ENCODE measurements at regions not wholly inside any gene's neighbourhood (a gene's known extent, or its start where the extent isn't known, plus 50 kb on each side); places are given as distances from the start of the nearest gene placed in this dataset.

GRCh38 chr9:73810585-73811215, 659.0 kb downstream of the ANXA1 start:
- Histone ChIP-seq H3K4me3 (ENCODE audit: insufficient read length, low read depth) (no peak overlapping the region), H3K27me3 (ENCODE audit: insufficient read depth, insufficient read length) (no peaks in the 10 kb centered on the region), H3K9ac (ENCODE audit: insufficient read length, low read depth) (no peak overlapping the region), H3K4me1 (ENCODE audit: insufficient read depth, insufficient read length) (no peaks in the 10 kb centered on the region), H3K36me3 (ENCODE audit: insufficient read depth, insufficient read length, low read length) (no peaks in the 10 kb centered on the region), H3K9me3 (ENCODE audit: insufficient read depth, low read length) (no peaks in the 10 kb centered on the region)
- no peak for DNase-seq (ENCODE audit: low read depth, low spot score)
- TF ChIP-seq SUZ12 (IDR thresholded peaks at IDR 0.05; ENCODE audit: extremely low read depth, insufficient read depth, insufficient read length): no peak
- no peak for TF ChIP-seq ZNF274 (IDR thresholded peaks at IDR 0.05; ENCODE audit: low read depth, low read length)
- TF ChIP-seq YY1 (IDR thresholded peaks at IDR 0.05; ENCODE audit: insufficient read depth, insufficient read length): no peak

- Histone ChIP-seq H3K4me1 (ENCODE audit: insufficient read depth, insufficient read length) (no peaks in the 10 kb centered on the region), H3K9me3 (ENCODE audit: insufficient read depth, low read length) (no peaks in the 10 kb centered on the region), H3K4me3 (ENCODE audit: insufficient read length, low read depth) (no peak overlapping the region), H3K9ac (ENCODE audit: insufficient read length, low read depth) (no peak overlapping the region), H3K27me3 (ENCODE audit: insufficient read depth, insufficient read length) (no peaks in the 10 kb centered on the region), H3K36me3 (ENCODE audit: insufficient read depth, insufficient read length, low read length) (no peaks in the 10 kb centered on the region)
- no peak for DNase-seq (ENCODE audit: low read depth, low spot score)
- TF ChIP-seq SUZ12 (IDR thresholded peaks at IDR 0.05; ENCODE audit: extremely low read depth, insufficient read depth, insufficient read length) (no peak), YY1 (IDR thresholded peaks at IDR 0.05; ENCODE audit: insufficient read depth, insufficient read length) (no peak), ZNF274 (IDR thresholded peaks at IDR 0.05; ENCODE audit: low read depth, low read length) (no peak)
Observed at GRCh38 chr9:73813546-73813945, 661.9 kb downstream of the ANXA1 start.

GRCh38 chr9:73816905-73817304, 665.2 kb downstream of the ANXA1 start:
- Histone ChIP-seq H3K9me3 (ENCODE audit: insufficient read depth, low read length) (no peaks in the 10 kb centered on the region), H3K4me1 (ENCODE audit: insufficient read depth, insufficient read length) (no peaks in the 10 kb centered on the region), H3K9ac (ENCODE audit: insufficient read length, low read depth) (no peak overlapping the region), H3K4me3 (ENCODE audit: insufficient read length, low read depth) (no peak overlapping the region), H3K36me3 (ENCODE audit: insufficient read depth, insufficient read length, low read length) (no peaks in the 10 kb centered on the region), H3K27me3 (ENCODE audit: insufficient read depth, insufficient read length) (no peaks in the 10 kb centered on the region)
- no peak for DNase-seq (ENCODE audit: low read depth, low spot score)
- TF ChIP-seq SUZ12 (IDR thresholded peaks at IDR 0.05; ENCODE audit: extremely low read depth, insufficient read depth, insufficient read length) (no peak), YY1 (IDR thresholded peaks at IDR 0.05; ENCODE audit: insufficient read depth, insufficient read length) (no peak), ZNF274 (IDR thresholded peaks at IDR 0.05; ENCODE audit: low read depth, low read length) (no peak)

DNA sequence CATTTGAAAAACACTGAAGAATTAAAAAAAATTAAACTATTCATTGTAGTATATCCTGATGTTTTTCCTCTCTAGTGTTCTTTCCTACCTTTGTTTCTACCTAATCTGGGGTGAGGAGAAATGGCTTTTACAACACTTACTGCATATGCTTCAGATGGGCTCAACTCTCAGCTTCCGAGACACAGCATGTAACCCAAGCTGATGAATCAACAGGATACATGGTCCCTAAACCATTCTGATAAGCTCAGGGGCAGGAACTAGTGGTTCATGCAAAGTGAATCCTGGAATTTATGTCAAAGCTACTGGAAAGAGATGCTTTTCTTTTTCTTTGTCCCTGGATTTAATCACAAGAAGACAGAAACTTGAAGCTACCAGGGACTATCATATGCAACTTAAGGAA, 672.5 kb upstream of the RORB start:
- peak; percentile 16 for DNase-seq (ENCODE audit: low read depth, low spot score)
- TF ChIP-seq SUZ12 (IDR thresholded peaks at IDR 0.05; ENCODE audit: extremely low read depth, insufficient read depth, insufficient read length): no peak
- no peak for TF ChIP-seq ZNF274 (IDR thresholded peaks at IDR 0.05; ENCODE audit: low read depth, low read length)
- TF ChIP-seq YY1 (IDR thresholded peaks at IDR 0.05; ENCODE audit: insufficient read depth, insufficient read length): no peak

GRCh38 chr9:73838871-73839270, 658.3 kb upstream of the RORB start:
- no peak for DNase-seq (ENCODE audit: low read depth, low spot score)
- H3K4me1 ChIP-seq (ENCODE audit: insufficient read depth, insufficient read length): no peaks in the 10 kb centered on the region
- TF ChIP-seq ZNF274 (IDR thresholded peaks at IDR 0.05; ENCODE audit: low read depth, low read length): no peak
- TF ChIP-seq YY1 (IDR thresholded peaks at IDR 0.05; ENCODE audit: insufficient read depth, insufficient read length): no peak
- no peak for TF ChIP-seq SUZ12 (IDR thresholded peaks at IDR 0.05; ENCODE audit: extremely low read depth, insufficient read depth, insufficient read length)
- no peak overlapping the region for H3K4me3 ChIP-seq (ENCODE audit: insufficient read length, low read depth)
- H3K9me3 ChIP-seq (ENCODE audit: insufficient read depth, low read length): no peaks in the 10 kb centered on the region
- no peaks in the 10 kb centered on the region for H3K27me3 ChIP-seq (ENCODE audit: insufficient read depth, insufficient read length)
- no peaks in the 10 kb centered on the region for H3K36me3 ChIP-seq (ENCODE audit: insufficient read depth, insufficient read length, low read length)
- H3K9ac ChIP-seq (ENCODE audit: insufficient read length, low read depth): no peak overlapping the region

More for the DNA sequence above, 672.5 kb upstream of the RORB start:
- H3K36me3 ChIP-seq (ENCODE audit: insufficient read depth, insufficient read length, low read length): no peaks in the 10 kb centered on the region
- H3K9me3 ChIP-seq (ENCODE audit: insufficient read depth, low read length): no peaks in the 10 kb centered on the region
- no peak overlapping the region for H3K4me3 ChIP-seq (ENCODE audit: insufficient read length, low read depth)
- H3K27me3 ChIP-seq (ENCODE audit: insufficient read depth, insufficient read length): no peaks in the 10 kb centered on the region
- no peak overlapping the region for H3K9ac ChIP-seq (ENCODE audit: insufficient read length, low read depth)
- no peaks in the 10 kb centered on the region for H3K4me1 ChIP-seq (ENCODE audit: insufficient read depth, insufficient read length)

DNA sequence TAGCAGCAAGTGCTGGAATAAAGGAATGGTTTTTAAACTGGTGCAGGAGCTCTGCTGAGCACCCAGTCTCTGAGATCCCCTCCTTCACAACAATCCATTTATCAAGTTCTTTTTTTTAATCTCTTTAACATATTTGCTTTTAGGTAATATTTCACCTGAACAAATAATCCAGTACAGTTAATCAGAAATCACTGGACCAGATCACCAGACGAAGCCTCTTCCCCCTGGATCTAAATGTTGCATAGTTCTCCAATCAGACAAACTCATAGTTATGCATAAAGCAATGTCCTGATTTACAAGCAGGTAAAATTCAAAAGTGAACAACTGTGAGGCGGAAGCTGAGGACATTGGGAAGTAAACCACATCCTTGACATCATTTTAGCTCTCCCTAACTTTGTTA, 657.7 kb upstream of the RORB start:
- Histone ChIP-seq H3K9ac (ENCODE audit: insufficient read length, low read depth) (no peak overlapping the region), H3K27me3 (ENCODE audit: insufficient read depth, insufficient read length) (no peaks in the 10 kb centered on the region), H3K4me3 (ENCODE audit: insufficient read length, low read depth) (no peak overlapping the region), H3K9me3 (ENCODE audit: insufficient read depth, low read length) (no peaks in the 10 kb centered on the region), H3K36me3 (ENCODE audit: insufficient read depth, insufficient read length, low read length) (no peaks in the 10 kb centered on the region), H3K4me1 (ENCODE audit: insufficient read depth, insufficient read length) (no peaks in the 10 kb centered on the region)
- TF ChIP-seq YY1 (IDR thresholded peaks at IDR 0.05; ENCODE audit: insufficient read depth, insufficient read length) (no peak), SUZ12 (IDR thresholded peaks at IDR 0.05; ENCODE audit: extremely low read depth, insufficient read depth, insufficient read length) (no peak), ZNF274 (IDR thresholded peaks at IDR 0.05; ENCODE audit: low read depth, low read length) (no peak)
- no peak for DNase-seq (ENCODE audit: low read depth, low spot score)

GRCh38 chr9:73841018-73841417, 656.1 kb upstream of the RORB start:
- Histone ChIP-seq H3K9ac (ENCODE audit: insufficient read length, low read depth) (no peak overlapping the region), H3K4me3 (ENCODE audit: insufficient read length, low read depth) (no peak overlapping the region), H3K27me3 (ENCODE audit: insufficient read depth, insufficient read length) (no peaks in the 10 kb centered on the region), H3K4me1 (ENCODE audit: insufficient read depth, insufficient read length) (no peaks in the 10 kb centered on the region), H3K36me3 (ENCODE audit: insufficient read depth, insufficient read length, low read length) (no peaks in the 10 kb centered on the region), H3K9me3 (ENCODE audit: insufficient read depth, low read length) (no peaks in the 10 kb centered on the region)
- TF ChIP-seq SUZ12 (IDR thresholded peaks at IDR 0.05; ENCODE audit: extremely low read depth, insufficient read depth, insufficient read length) (no peak), YY1 (IDR thresholded peaks at IDR 0.05; ENCODE audit: insufficient read depth, insufficient read length) (no peak), ZNF274 (IDR thresholded peaks at IDR 0.05; ENCODE audit: low read depth, low read length) (no peak)
- no peak for DNase-seq (ENCODE audit: low read depth, low spot score)
